Gastrocnemius medialis (tissue), 4 donors: ENCODE measurements at regions not wholly inside any gene's neighbourhood (a gene's known extent, or its start where the extent isn't known, plus 50 kb on each side); places are given as distances from the start of the nearest gene placed in this dataset.

Experiments
- ATAC-seq, 2 donors: fragments of 150-250 bp; one replicate each; pipeline ENCODE4 v1.9.1; 2016
- DNase-seq, 2 donors: peaks; one replicate each; pipeline ENCODE4 v3.0.0-alpha.2; 2019
- H3K27ac ChIP-seq, 4 donors: fragments of 200-600 bp; sonication (generic); 1 replicate in 1 of 4; 2 replicates in 3 of 4; pipeline ENCODE4 v1.5.1; 2016 to 2018; ENCODE audit warnings: mild to moderate bottlenecking in 2 of 4, moderate library complexity in 1 of 4
- H3K27me3 ChIP-seq, 3 donors: fragments of 200-600 bp; sonication (generic) in 2 of 3; 1 replicate in 1 of 3; 2 replicates in 2 of 3; pipeline versions ENCODE4 v1.5.1 to v1.6.0; 2016 to 2019; ENCODE audit warnings: mild to moderate bottlenecking in 1 of 3, moderate library complexity in 1 of 3
- H3K36me3 ChIP-seq, 2 donors: fragments of 200-600 bp; sonication (generic) in 1 of 2; one replicate each; pipeline ENCODE4 v1.5.1; 2017 to 2018
- H3K4me1 ChIP-seq, 2 donors: fragments of 200-600 bp; sonication (generic) in 1 of 2; one replicate each; pipeline ENCODE4 v1.5.1; 2016 to 2017; ENCODE audit warnings: mild to moderate bottlenecking in 2 of 2
- H3K4me3 ChIP-seq, 4 donors: fragments of 200-600 bp; sonication (generic) in 3 of 4; 1 replicate in 1 of 4; 2 replicates in 3 of 4; pipeline ENCODE4 v1.5.1; 2016 to 2019; ENCODE audit warnings: mild to moderate bottlenecking in 2 of 4
- H3K9me3 ChIP-seq, 3 donors: fragments of 200-600 bp; sonication (generic) in 2 of 3; 1 replicate in 1 of 3; 2 replicates in 2 of 3; pipeline ENCODE4 v1.5.1; 2016 to 2019
- POLR2A ChIP-seq, 2 donors: fragments of 450-650 bp; IDR thresholded peaks; one replicate each; pipeline ENCODE4 v1.6.1; 2017; ENCODE audit warnings: antibody characterized with exemption in 2 of 2, mild to moderate bottlenecking in 2 of 2, moderate library complexity in 2 of 2
- in situ Hi-C, 4 donors: fragments of 200-750 bp; cut with MboI; loops; one replicate each; pipeline versions ENCODE4 v1.15.0 to v1.8.0; 2017; ENCODE audit warnings: low sequenced_read_pairs in 4 of 4
- intact Hi-C: fragments of 100-400 bp; cut with DNase I; formaldehyde crosslinking; loops from one replicate; pipeline ENCODE4 v1.15.1; 2023; ENCODE audit warnings: low total_unique reads
- TF ChIP-seq, protein P1 (sequence below), 5 experiments: fragments of 450-650 bp in 3 of 5; fragments of 200-600 bp in 2 of 5; sonication (generic) in 2 of 5; IDR thresholded peaks in 4 of 5; conservative IDR thresholded peaks in 1 of 5; 1 replicate in 4 of 5; 2 replicates in 1 of 5; pipeline ENCODE4 v1.5.1; 2016 to 2019; ENCODE audit warnings: antibody characterized with exemption in 5 of 5, mild to moderate bottlenecking in 3 of 5, moderate library complexity in 3 of 5

DNA sequence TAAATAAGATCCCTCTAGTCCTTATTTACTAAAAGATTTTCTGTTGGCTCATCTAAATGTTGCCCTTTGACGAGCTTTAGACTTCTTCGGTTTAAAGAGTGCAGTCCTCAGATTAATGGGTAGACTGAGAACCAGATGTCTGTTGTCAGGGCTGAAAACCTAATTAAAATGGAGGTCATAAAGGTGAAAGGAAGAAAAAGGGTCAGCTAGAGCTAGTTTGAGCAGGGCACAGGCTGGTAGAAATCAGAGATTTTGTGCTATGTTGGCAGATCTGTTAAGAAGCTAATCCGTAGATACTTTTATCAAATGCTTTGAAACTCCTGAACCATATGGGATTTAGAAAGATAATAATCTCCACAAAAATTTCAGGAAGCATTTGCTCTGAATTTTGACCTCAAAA lies 959.0 kb downstream of the PLA2G4A start:
- in situ Hi-C loops: no loop called here
- no peak overlapping the region for H3K4me3 ChIP-seq
- ATAC-seq (no peak), DNase-seq (no peak)
- H3K4me1 ChIP-seq: no peaks in the 10 kb centered on the region
- H3K36me3 ChIP-seq: no peaks in the 10 kb centered on the region
- no peak for TF ChIP-seq POLR2A (IDR thresholded peaks at IDR 0.05)
- TF ChIP-seq, protein P1, sequence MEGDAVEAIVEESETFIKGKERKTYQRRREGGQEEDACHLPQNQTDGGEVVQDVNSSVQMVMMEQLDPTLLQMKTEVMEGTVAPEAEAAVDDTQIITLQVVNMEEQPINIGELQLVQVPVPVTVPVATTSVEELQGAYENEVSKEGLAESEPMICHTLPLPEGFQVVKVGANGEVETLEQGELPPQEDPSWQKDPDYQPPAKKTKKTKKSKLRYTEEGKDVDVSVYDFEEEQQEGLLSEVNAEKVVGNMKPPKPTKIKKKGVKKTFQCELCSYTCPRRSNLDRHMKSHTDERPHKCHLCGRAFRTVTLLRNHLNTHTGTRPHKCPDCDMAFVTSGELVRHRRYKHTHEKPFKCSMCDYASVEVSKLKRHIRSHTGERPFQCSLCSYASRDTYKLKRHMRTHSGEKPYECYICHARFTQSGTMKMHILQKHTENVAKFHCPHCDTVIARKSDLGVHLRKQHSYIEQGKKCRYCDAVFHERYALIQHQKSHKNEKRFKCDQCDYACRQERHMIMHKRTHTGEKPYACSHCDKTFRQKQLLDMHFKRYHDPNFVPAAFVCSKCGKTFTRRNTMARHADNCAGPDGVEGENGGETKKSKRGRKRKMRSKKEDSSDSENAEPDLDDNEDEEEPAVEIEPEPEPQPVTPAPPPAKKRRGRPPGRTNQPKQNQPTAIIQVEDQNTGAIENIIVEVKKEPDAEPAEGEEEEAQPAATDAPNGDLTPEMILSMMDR (IDR thresholded peaks at IDR 0.05 in 4 of 5, conservative IDR thresholded peaks at IDR 0.05 in 1 of 5): no peak
- no peak overlapping the region for H3K27ac ChIP-seq
- intact Hi-C loops: no loop called here
- H3K27me3 ChIP-seq: no peaks in the 10 kb centered on the region
- H3K9me3 ChIP-seq: no peaks in the 10 kb centered on the region

DNA sequence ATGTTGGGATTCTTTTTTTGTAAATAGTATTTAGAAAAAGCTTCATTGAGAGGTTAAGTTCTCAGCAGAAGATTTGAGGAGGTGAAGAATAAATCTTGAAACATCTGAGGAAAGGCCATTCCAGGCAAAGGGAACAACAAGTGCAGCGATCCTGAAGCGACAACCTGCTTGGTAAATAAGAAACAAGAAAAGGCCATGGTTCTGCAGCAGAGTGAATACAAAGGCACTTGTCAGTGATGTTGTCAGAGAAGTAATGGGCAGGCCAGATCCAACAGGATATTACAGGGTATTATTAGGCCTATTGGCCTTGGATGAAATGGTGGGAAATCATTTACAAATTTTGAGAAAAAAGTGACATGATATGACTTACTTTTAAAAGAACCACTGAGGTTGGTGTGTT lies 960.0 kb downstream of the PLA2G4A start:
- TF ChIP-seq, protein P1 (IDR thresholded peaks at IDR 0.05 in 4 of 5, conservative IDR thresholded peaks at IDR 0.05 in 1 of 5): no peak
- no peak for TF ChIP-seq POLR2A (IDR thresholded peaks at IDR 0.05)
- no peaks in the 10 kb centered on the region for H3K9me3 ChIP-seq
- no peaks in the 10 kb centered on the region for H3K27me3 ChIP-seq
- no peaks in the 10 kb centered on the region for H3K36me3 ChIP-seq
- no peak overlapping the region for H3K27ac ChIP-seq
- H3K4me1 ChIP-seq: no peaks in the 10 kb centered on the region
- intact Hi-C loops (no loop called here), in situ Hi-C loops (no loop called here)
- no peak for DNase-seq
- no peak for ATAC-seq
- H3K4me3 ChIP-seq: no peak overlapping the region

DNA sequence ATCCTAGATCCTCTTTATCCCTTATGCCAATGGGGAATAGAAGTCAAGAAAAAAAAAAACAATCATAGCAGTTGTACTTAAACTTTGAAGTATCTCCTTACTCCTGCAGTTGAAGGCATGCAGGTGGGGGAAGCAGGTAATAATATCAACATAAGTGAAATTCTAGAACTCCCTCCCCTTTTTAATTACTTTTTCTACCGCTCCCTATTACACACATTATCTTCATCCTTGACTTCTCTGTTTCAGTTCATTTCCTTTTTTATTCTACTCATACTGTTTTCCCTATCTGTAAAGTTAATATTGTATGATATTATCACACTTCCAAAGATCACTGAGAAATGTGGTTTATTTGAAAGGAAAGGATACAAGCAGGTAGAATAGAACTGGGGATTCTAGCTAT lies 962.0 kb downstream of the PLA2G4A start:
- in situ Hi-C loops: no loop called here
- no peak for TF ChIP-seq POLR2A (IDR thresholded peaks at IDR 0.05)
- TF ChIP-seq, protein P1 (IDR thresholded peaks at IDR 0.05 in 4 of 5, conservative IDR thresholded peaks at IDR 0.05 in 1 of 5): no peak
- no peak for ATAC-seq
- no peak for DNase-seq
- no peaks in the 10 kb centered on the region for H3K9me3 ChIP-seq
- H3K27ac ChIP-seq: no peak overlapping the region
- intact Hi-C loops: no loop called here
- no peaks in the 10 kb centered on the region for H3K36me3 ChIP-seq
- H3K27me3 ChIP-seq: no peaks in the 10 kb centered on the region
- no peak overlapping the region for H3K4me3 ChIP-seq
- no peaks in the 10 kb centered on the region for H3K4me1 ChIP-seq

DNA sequence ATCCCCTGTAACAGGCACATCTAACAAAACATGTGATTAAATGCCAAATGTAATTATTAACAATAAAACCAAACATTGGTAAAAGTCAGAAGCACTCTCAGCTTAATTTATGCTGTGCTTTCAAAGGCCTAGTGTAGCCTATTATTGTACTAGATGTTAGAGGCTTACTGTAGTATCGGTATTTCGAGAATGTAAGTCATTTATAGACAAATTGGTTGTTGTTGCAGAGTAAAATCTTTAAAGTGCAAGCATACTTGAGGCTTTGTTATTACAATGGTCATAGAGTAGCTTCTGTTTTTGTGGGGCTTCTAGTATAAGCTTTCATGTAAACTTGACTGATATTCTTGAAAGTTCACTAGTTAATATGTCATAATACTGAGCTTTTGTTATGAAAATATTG lies 965.8 kb downstream of the PLA2G4A start:
- Histone ChIP-seq H3K36me3 (no peaks in the 10 kb centered on the region), H3K27ac (no peak overlapping the region), H3K9me3 (no peaks in the 10 kb centered on the region), H3K4me1 (no peaks in the 10 kb centered on the region), H3K27me3 (no peaks in the 10 kb centered on the region), H3K4me3 (no peak overlapping the region)
- DNase-seq: no peak
- TF ChIP-seq, protein P1 (IDR thresholded peaks at IDR 0.05 in 4 of 5, conservative IDR thresholded peaks at IDR 0.05 in 1 of 5): no peak
- no peak for TF ChIP-seq POLR2A (IDR thresholded peaks at IDR 0.05)
- ATAC-seq: no peak
- in situ Hi-C loops (no loop called here), intact Hi-C loops (no loop called here)

DNA sequence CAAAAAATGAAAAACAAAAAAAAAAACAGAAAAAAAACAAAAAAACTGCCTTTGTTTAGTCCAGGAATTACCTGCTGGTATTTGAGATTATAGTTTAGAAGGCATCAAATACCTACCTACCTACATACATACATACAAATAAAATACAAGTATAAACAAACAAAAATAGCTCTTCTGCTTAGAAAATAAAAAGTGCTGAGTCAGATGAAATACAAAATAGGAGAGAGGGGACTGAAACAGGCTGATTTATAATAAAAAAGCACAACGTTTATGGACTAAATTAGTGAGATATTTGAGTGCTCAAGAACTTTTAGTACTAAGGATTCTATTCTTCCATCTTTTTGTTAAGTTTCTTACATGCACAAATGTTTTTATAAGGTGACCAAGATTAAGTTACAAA lies 980.8 kb downstream of the PLA2G4A start:
- Histone ChIP-seq H3K9me3 (no peaks in the 10 kb centered on the region), H3K4me1 (no peaks in the 10 kb centered on the region), H3K36me3 (no peaks in the 10 kb centered on the region), H3K27ac (no peak overlapping the region), H3K27me3 (no peaks in the 10 kb centered on the region), H3K4me3 (no peak overlapping the region)
- TF ChIP-seq POLR2A (IDR thresholded peaks at IDR 0.05): no peak
- TF ChIP-seq, protein P1 (IDR thresholded peaks at IDR 0.05 in 4 of 5, conservative IDR thresholded peaks at IDR 0.05 in 1 of 5): no peak
- intact Hi-C loops (no loop called here), in situ Hi-C loops (no loop called here)
- DNase-seq (no peak), ATAC-seq (no peak)
